NOMO-1 treated with dmso at 0.1 percent for 144 hours (cell line): ENCODE measurements at regions not wholly inside any gene's neighbourhood (a gene's known extent, or its start where the extent isn't known, plus 50 kb on each side); places are given as distances from the start of the nearest gene placed in this dataset.

Experiments used
- DNase-seq: peaks from one replicate; lab custom pipeline; 2025; ENCODE audit not compliant: unreplicated experiment; lab: John Stamatoyannopoulos, UW

GRCh38 chr19:30122431-30122830 lies 180.4 kb downstream of the URI1 start:
- DNase-seq: no peak

GRCh38 chr19:30123119-30123518 lies 181.1 kb downstream of the URI1 start:
- no peak for DNase-seq

GRCh38 chr19:30123611-30124010 lies 181.6 kb downstream of the URI1 start:
- no peak for DNase-seq

GRCh38 chr19:30128211-30128610 lies 186.2 kb downstream of the URI1 start:
- no peak for DNase-seq

GRCh38 chr19:30130356-30131122 lies 188.5 kb downstream of the URI1 start:
- DNase-seq: no peak

- DNase-seq: no peak
Observed at GRCh38 chr19:30131246-30131645, 189.2 kb downstream of the URI1 start.

- DNase-seq: no peak
Observed at GRCh38 chr19:30131722-30132291, 189.8 kb downstream of the URI1 start.

GRCh38 chr19:30132343-30133075 lies 190.5 kb downstream of the URI1 start:
- DNase-seq: no peak

GRCh38 chr19:30133803-30134202 lies 191.8 kb downstream of the URI1 start:
- DNase-seq: no peak

- no peak for DNase-seq
Observed at GRCh38 chr19:30135093-30135757, 193.2 kb downstream of the URI1 start.

- no peak for DNase-seq
Observed at GRCh38 chr19:30135797-30136196, 193.8 kb downstream of the URI1 start.

GRCh38 chr19:30136611-30137195 lies 194.7 kb downstream of the URI1 start:
- DNase-seq: no peak

- DNase-seq: no peak
Observed at GRCh38 chr19:30137747-30138146, 195.7 kb downstream of the URI1 start.

GRCh38 chr19:30144242-30144758 lies 202.3 kb downstream of the URI1 start:
- DNase-seq: no peak

GRCh38 chr19:30144802-30145201 lies 202.8 kb downstream of the URI1 start:
- DNase-seq: no peak

- no peak for DNase-seq
Observed at GRCh38 chr19:30145467-30145866, 203.4 kb downstream of the URI1 start.

GRCh38 chr19:30146346-30146745 lies 204.3 kb downstream of the URI1 start:
- DNase-seq: no peak

GRCh38 chr19:30148039-30148790 lies 206.2 kb downstream of the URI1 start:
- no peak for DNase-seq

- no peak for DNase-seq
Observed at GRCh38 chr19:30148803-30149202, 206.8 kb downstream of the URI1 start.

- no peak for DNase-seq
Observed at GRCh38 chr19:30149300-30149699, 207.3 kb downstream of the URI1 start.
